DOHH2 (cell line): ENCODE measurements at regions not wholly inside any gene's neighbourhood (a gene's known extent, or its start where the extent isn't known, plus 50 kb on each side); places are given as distances from the start of the nearest gene placed in this dataset.

Experiments used
- H3F3A ChIP-seq: fragments of 200-600 bp; sonication (generic), shearing (Covaris generic); 2 replicates; pipeline ENCODE4 v1.6.0; 2016; ENCODE audit warnings: antibody characterized with exemption, mild to moderate bottlenecking; ENCODE audit not compliant: control insufficient read depth, insufficient read depth
- H3K27ac ChIP-seq: fragments of 200-600 bp; sonication (generic); 2 replicates; pipeline ENCODE4 v1.5.1; 2014; ENCODE audit warnings: low read depth, mild to moderate bottlenecking, low read length, moderate library complexity
- H3K27me3 ChIP-seq: fragments of 200-600 bp; sonication (generic); 2 replicates; pipeline ENCODE4 v1.6.1; 2014; ENCODE audit warnings: mild to moderate bottlenecking, low read length, mixed read lengths; ENCODE audit not compliant: control insufficient read depth
- H3K36me3 ChIP-seq: fragments of 200-600 bp; sonication (generic); 2 replicates; pipeline ENCODE4 v1.6.1; 2014; ENCODE audit warnings: mild to moderate bottlenecking, low read length, moderate library complexity, mixed read lengths; ENCODE audit not compliant: control insufficient read depth
- H3K4me1 ChIP-seq: fragments of 200-600 bp; sonication (generic); 2 replicates; pipeline ENCODE4 v1.6.1; 2014; ENCODE audit warnings: mild to moderate bottlenecking, low read length, mixed read lengths; ENCODE audit not compliant: control insufficient read depth
- H3K4me2 ChIP-seq: fragments of 200-600 bp; sonication (generic); 2 replicates; pipeline ENCODE4 v1.6.0; 2014; ENCODE audit warnings: mild to moderate bottlenecking, low read length, moderate library complexity
- H3K4me3 ChIP-seq: fragments of 200-600 bp; sonication (generic); 2 replicates; pipeline ENCODE4 v1.5.1; 2014; ENCODE audit warnings: mild to moderate bottlenecking, low read length, mixed read lengths
- H3K79me2 ChIP-seq: fragments of 200-600 bp; sonication (generic); 2 replicates; pipeline ENCODE4 v1.6.1; 2014; ENCODE audit warnings: mild to moderate bottlenecking, low read length, mixed read lengths; ENCODE audit not compliant: control insufficient read depth
- H3K9me2 ChIP-seq: fragments of 200-600 bp; sonication (generic); replicated peaks from 2 replicates; pipeline ENCODE4 v1.6.1; 2014; ENCODE audit warnings: mild to moderate bottlenecking, low read length, mixed read lengths; ENCODE audit not compliant: control insufficient read depth
- H3K9me3 ChIP-seq: fragments of 200-600 bp; sonication (generic); 2 replicates; pipeline ENCODE4 v1.6.1; 2014; ENCODE audit warnings: antibody characterized with exemption, low read length, mixed read lengths; ENCODE audit not compliant: control insufficient read depth, insufficient read depth
- H4K20me1 ChIP-seq: fragments of 200-600 bp; sonication (generic); 2 replicates; pipeline ENCODE4 v1.6.0; 2014; ENCODE audit warnings: low read depth, mild to moderate bottlenecking, antibody characterized with exemption, low read length, moderate library complexity; ENCODE audit not compliant: control insufficient read depth, insufficient read depth
- CTCF ChIP-seq: fragments of 200-600 bp; sonication (generic); IDR thresholded peaks from one replicate; pipeline ENCODE4 v1.5.1; 2014; ENCODE audit warnings: antibody characterized with exemption, mild to moderate bottlenecking, low read depth, low read length; ENCODE audit not compliant: poor library complexity, severe bottlenecking
- EZH2phosphoT487 ChIP-seq: fragments of 200-600 bp; sonication (generic); IDR thresholded peaks from 2 replicates; pipeline ENCODE4 v1.6.1; 2017; ENCODE audit warnings: borderline replicate concordance, mild to moderate bottlenecking, antibody characterized with exemption, low read length, moderate library complexity, mixed read lengths

GRCh38 chr16:88316151-88316550 lies 66.6 kb upstream of the ZNF469 start:
- Histone ChIP-seq H3K27me3 (no peaks in the 10 kb centered on the region), H3K9me2 (no peaks in the 10 kb centered on the region), H4K20me1 (no peaks in the 10 kb centered on the region), H3K36me3 (no peaks in the 10 kb centered on the region), H3K27ac (no peak overlapping the region), H3K4me1 (no peaks in the 10 kb centered on the region), H3K9me3 (peaks cover 6% of the 10 kb centered on the region; the same call in 1 of the 2 replicates), H3K4me2 (no peak overlapping the region), H3K79me2 (no peaks in the 10 kb centered on the region), H3K4me3 (no peak overlapping the region), H3F3A (no peaks in the 10 kb centered on the region)
- TF ChIP-seq EZH2phosphoT487 (no peak), CTCF (no peak)

GRCh38 chr16:88316941-88317612 lies 65.7 kb upstream of the ZNF469 start:
- Histone ChIP-seq H3K36me3 (no peaks in the 10 kb centered on the region), H3K4me1 (no peaks in the 10 kb centered on the region), H3K4me2 (no peak overlapping the region), H4K20me1 (no peaks in the 10 kb centered on the region), H3K9me3 (peaks cover 7% of the 10 kb centered on the region; the same call in 1 of the 2 replicates), H3K27me3 (no peaks in the 10 kb centered on the region), H3K9me2 (no peaks in the 10 kb centered on the region), H3F3A (no peaks in the 10 kb centered on the region), H3K4me3 (no peak overlapping the region), H3K79me2 (no peaks in the 10 kb centered on the region), H3K27ac (no peak overlapping the region)
- TF ChIP-seq CTCF (no peak), EZH2phosphoT487 (no peak)

- Histone ChIP-seq H4K20me1 (no peaks in the 10 kb centered on the region), H3K9me3 (peaks cover 10% of the 10 kb centered on the region; the same call in 1 of the 2 replicates), H3K4me1 (no peaks in the 10 kb centered on the region), H3K9me2 (no peaks in the 10 kb centered on the region), H3K27me3 (no peaks in the 10 kb centered on the region), H3K79me2 (no peaks in the 10 kb centered on the region), H3K4me3 (no peak overlapping the region), H3K27ac (no peak overlapping the region), H3K36me3 (no peaks in the 10 kb centered on the region), H3K4me2 (no peak overlapping the region), H3F3A (no peaks in the 10 kb centered on the region)
- TF ChIP-seq CTCF, result no peak
- TF ChIP-seq EZH2phosphoT487, result no peak
Measured at GRCh38 chr16:88317613-88317965, 65.2 kb upstream of the ZNF469 start.
